Ovary (tissue), 3 donors: ENCODE measurements at regions not wholly inside any gene's neighbourhood (a gene's known extent, or its start where the extent isn't known, plus 50 kb on each side); places are given as distances from the start of the nearest gene placed in this dataset.

Experiments
- POLR2A ChIP-seq: fragments of 450-650 bp; IDR thresholded peaks from one replicate; pipeline ENCODE4 v1.6.1; 2017; ENCODE audit warnings: antibody characterized with exemption, mild to moderate bottlenecking, moderate library complexity
- TF ChIP-seq, protein P1 (sequence below), 3 donors: fragments of 450-650 bp in 2 of 3; fragments of 200-600 bp in 1 of 3; IDR thresholded peaks; one replicate each; pipeline versions ENCODE4 v1.5.1 to v1.8.0; 2016 to 2022; ENCODE audit warnings: antibody characterized with exemption in 3 of 3, mild to moderate bottlenecking in 1 of 3
- donor health status: DM: no; HTN: no; CAD: no.

DNA sequence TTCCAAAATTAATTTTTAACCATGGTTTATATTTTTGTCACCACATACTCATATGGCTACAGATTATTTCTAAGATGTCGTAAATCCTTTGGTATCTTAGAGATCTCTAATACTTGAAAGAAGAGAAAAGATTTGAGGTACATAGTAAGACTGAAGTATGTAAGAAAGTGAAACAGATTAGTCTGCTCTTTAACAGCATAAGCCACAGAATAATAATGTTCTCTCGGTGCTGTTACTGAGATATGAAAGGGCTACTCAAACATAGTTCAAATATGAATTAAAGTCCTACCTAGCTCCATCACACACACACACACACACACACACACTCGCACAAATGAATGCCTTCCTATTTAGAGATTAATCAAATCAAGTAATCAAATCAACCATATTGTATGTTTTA lies 274.1 kb upstream of the PCDH18 start:
- TF ChIP-seq, protein P1, sequence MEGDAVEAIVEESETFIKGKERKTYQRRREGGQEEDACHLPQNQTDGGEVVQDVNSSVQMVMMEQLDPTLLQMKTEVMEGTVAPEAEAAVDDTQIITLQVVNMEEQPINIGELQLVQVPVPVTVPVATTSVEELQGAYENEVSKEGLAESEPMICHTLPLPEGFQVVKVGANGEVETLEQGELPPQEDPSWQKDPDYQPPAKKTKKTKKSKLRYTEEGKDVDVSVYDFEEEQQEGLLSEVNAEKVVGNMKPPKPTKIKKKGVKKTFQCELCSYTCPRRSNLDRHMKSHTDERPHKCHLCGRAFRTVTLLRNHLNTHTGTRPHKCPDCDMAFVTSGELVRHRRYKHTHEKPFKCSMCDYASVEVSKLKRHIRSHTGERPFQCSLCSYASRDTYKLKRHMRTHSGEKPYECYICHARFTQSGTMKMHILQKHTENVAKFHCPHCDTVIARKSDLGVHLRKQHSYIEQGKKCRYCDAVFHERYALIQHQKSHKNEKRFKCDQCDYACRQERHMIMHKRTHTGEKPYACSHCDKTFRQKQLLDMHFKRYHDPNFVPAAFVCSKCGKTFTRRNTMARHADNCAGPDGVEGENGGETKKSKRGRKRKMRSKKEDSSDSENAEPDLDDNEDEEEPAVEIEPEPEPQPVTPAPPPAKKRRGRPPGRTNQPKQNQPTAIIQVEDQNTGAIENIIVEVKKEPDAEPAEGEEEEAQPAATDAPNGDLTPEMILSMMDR (IDR thresholded peaks at IDR 0.05), result no peak
- TF ChIP-seq POLR2A, result no peak
